WI38 (cell line): ENCODE measurements at regions not wholly inside any gene's neighbourhood (a gene's known extent, or its start where the extent isn't known, plus 50 kb on each side); places are given as distances from the start of the nearest gene placed in this dataset.

Experiments used
- H3K4me3 ChIP-seq: 2 replicates; pipeline ENCODE4 v1.5.1; 2011; ENCODE audit warnings: low read depth, mild to moderate bottlenecking, control low read depth, low read length
- TF ChIP-seq, protein P1 (sequence below): IDR thresholded peaks from 2 replicates; pipeline ENCODE4 v1.5.1; 2012; ENCODE audit warnings: low read depth, mild to moderate bottlenecking, control low read depth, low read length

DNA sequence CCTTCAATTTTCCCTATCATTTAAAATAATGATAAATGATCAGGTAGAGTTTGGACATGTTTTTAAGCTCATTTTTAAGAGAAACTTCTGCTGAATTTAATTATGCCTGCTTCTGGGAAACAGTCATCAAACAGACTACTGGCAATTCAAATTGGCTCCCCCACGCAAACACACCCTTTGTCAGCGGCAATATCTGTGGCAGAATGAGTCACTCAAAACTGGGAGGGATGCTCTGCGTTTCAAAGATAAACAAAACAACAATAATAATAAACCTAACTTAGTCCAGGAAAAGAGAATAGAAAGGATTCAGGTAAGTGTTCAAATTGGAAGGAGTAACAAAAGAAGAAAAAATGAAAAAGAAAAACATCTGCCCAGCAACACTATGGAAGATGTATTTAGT lies 108.1 kb upstream of the ERCC4 start:
- TF ChIP-seq, protein P1, sequence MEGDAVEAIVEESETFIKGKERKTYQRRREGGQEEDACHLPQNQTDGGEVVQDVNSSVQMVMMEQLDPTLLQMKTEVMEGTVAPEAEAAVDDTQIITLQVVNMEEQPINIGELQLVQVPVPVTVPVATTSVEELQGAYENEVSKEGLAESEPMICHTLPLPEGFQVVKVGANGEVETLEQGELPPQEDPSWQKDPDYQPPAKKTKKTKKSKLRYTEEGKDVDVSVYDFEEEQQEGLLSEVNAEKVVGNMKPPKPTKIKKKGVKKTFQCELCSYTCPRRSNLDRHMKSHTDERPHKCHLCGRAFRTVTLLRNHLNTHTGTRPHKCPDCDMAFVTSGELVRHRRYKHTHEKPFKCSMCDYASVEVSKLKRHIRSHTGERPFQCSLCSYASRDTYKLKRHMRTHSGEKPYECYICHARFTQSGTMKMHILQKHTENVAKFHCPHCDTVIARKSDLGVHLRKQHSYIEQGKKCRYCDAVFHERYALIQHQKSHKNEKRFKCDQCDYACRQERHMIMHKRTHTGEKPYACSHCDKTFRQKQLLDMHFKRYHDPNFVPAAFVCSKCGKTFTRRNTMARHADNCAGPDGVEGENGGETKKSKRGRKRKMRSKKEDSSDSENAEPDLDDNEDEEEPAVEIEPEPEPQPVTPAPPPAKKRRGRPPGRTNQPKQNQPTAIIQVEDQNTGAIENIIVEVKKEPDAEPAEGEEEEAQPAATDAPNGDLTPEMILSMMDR, result no peak
- H3K4me3 ChIP-seq, result no peak overlapping the region

DNA sequence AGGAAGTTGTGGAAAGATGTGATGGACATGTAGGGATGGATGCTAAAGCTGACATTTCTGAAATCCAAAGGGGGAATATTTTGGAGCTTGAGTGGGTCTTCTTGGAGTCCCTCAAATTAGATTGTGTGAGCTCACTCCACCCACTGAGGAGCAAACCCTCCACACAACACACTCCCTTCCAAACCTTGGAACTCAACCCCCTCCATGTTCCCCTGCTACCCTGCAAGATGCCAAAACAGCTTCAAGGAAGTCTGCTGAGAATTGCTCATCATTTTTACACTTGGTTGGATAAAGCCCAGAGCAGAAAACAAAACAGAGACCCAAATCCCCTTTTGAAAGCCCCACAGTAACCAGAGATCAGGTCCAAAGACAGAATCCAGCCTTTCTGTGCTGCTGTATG lies 103.3 kb upstream of the ERCC4 start:
- TF ChIP-seq, protein P1, result no peak
- H3K4me3 ChIP-seq, result no peak overlapping the region

DNA sequence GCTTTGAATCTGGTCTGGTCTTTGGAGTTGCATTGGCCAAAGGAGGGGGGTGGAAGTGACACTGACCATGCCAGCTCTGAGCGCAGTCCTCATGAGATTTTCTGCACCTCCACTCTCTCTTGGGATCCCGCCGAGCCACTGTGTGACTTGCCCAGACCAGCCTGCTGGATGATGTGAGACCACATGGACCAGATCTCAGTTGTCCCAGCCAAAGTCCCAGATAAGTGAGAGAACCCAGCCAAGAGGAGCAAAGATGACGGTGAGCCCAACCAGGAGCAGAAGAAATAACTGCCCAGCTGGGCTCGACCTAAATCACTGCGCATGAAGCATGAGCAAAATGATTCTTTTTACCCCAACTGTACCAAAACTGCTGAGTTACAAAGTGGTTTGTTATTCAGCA lies 96.5 kb upstream of the ERCC4 start:
- TF ChIP-seq, protein P1, result no peak
- no peak overlapping the region for H3K4me3 ChIP-seq

DNA sequence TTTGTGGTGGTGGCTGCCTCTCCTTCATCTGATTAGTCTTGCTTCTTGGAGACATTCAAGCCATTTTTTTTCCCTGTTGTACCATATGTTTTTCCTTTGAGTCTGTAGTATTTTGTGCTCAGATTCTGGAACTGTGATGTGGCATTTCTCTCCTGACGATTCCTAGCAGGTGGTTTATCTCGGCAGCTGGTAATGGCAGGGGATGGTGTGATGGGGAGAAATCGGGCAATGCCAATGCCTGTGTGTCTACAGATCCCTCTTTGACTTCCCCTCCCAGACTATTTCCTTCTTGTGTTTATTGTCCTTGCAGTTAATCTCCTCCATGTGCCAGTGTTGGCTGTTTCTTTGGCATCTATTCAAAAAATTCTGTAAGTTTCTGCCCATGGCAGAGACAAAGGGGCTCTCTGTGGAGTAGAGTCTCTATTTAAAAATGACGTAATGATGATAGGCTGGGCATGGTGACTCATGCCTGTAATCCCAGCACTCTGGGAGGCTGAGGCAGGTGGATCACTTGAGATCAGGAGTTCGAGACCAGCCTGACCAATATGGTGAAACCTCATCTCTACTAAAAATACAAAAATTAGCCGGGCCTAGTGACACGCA lies 90.2 kb upstream of the ERCC4 start:
- no peak overlapping the region for H3K4me3 ChIP-seq
- TF ChIP-seq, protein P1, result no peak

DNA sequence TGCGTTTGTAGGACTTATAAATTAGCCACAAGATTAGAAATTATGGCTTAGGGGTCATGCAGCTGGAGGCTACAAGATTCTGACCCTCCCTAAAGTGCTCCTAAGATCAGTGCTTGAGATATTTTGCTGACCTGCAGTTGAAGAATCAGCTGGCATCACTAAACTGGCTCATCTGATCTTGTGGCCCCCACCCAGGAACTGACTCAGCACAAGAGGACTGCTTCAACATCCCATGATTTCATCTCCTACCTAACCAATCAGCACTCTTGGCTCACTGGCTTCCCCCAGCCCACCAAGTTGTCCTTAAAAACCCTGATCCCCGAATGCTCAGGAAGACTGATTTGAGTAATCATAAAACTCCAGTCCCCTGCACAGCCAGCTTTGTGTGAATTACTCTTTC lies 86.4 kb upstream of the ERCC4 start:
- no peak overlapping the region for H3K4me3 ChIP-seq
- TF ChIP-seq, protein P1, result no peak

DNA sequence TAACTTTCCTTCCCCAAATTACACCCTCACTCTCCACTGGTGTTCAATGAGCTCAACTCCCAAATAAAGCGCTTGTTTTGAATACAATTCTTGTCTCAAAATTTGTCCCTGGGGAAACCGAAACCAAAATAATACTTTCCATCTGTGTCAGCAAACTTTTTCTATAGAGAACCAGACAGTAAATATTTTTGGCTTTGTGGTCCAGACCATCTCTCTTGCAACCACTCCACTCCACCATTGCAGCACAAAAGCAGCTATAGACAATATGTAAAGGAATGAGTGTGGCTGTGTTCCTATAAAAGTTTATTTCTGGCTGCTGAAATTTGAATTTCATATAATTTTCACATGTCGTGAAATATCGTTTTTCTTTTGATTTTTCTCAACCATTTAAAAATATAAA lies 84.6 kb upstream of the ERCC4 start:
- TF ChIP-seq, protein P1, result no peak

DNA sequence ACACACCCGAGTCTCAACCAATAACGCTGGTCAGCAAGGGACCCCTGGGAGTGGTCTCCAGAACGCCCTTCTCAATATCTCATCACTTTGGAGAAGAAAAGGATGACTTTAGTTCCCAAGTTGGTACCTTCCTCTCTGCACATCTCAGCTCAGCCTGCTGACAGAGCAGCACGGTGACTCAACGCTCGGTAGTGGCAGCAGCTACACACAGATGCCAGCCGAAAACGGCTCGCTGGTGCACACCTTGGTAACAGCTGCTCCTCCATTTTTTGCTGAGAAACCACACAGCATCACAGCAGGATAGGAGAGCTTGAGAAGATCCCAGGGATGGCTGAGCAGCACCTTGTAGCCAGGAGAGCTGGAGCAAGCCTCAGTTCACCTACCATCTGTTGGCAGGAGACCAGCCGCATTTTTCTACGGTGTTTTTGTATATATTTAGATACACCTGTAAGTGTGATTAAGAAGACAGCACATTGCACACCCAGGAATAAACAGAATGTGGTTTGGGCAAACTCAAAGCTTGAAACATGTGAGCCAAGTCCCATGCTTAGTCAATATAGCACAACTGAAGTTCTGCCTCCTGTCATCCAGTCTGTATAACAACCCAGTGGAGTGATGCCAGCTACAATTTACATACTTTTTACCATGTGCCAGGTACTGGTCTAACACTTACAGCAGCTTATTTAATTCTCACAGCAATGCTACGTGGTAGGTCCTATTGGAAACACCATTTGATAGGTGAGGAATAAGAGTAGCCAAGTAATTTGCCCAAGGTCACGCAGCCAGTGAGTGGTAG lies 83.8 kb upstream of the ERCC4 start:
- TF ChIP-seq, protein P1, result no peak
- no peak overlapping the region for H3K4me3 ChIP-seq

More for the DNA sequence above, 84.6 kb upstream of the ERCC4 start:
- no peak overlapping the region for H3K4me3 ChIP-seq
